ENCODE measurements at regions not wholly inside any gene's neighbourhood (a gene's known extent, or its start where the extent isn't known, plus 50 kb on each side); places are given as distances from the start of the nearest gene placed in this dataset.
A peak's percentile ranks its signal among the peaks of the same experiment; 100 is the strongest.

DNA sequence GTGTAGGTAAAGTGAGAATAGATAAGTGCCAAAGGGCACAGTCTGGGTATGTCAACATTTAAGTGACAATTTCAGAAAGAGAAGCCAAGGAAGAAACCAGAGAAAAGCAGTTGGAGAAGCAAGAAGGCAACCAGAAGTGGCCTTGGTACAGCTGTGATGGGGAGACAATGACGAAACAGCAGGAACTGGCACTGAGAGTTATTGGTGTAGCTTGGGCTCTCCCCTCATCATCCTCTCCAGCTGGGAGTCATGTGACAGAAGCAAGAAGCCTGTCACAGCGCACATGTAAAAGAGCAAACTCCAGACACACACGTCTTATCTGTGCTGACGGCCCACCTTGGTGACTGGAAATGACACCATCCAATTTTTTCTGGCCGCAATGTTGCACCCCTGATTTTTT is 203.3 kb upstream of the NUDT4 start:
- H3K4me1 Mint-ChIP-seq (ENCODE audit: low read depth) = peaks cover 11% of the 10 kb centered on the region
- no peak overlapping the region for H3K4me3 Mint-ChIP-seq (ENCODE audit: low read depth)
- H3K27me3 Mint-ChIP-seq = no peaks in the 10 kb centered on the region
- H3K36me3 Mint-ChIP-seq (ENCODE audit: insufficient read depth) = peaks cover 6% of the 10 kb centered on the region
- no peak for DNase-seq (ENCODE audit: low spot score, unreplicated experiment)
- H3K27ac Mint-ChIP-seq = no peak overlapping the region
- H3K9me3 Mint-ChIP-seq (ENCODE audit: low read depth) = peaks cover 10% of the 10 kb centered on the region
- TF ChIP-seq, protein P1, sequence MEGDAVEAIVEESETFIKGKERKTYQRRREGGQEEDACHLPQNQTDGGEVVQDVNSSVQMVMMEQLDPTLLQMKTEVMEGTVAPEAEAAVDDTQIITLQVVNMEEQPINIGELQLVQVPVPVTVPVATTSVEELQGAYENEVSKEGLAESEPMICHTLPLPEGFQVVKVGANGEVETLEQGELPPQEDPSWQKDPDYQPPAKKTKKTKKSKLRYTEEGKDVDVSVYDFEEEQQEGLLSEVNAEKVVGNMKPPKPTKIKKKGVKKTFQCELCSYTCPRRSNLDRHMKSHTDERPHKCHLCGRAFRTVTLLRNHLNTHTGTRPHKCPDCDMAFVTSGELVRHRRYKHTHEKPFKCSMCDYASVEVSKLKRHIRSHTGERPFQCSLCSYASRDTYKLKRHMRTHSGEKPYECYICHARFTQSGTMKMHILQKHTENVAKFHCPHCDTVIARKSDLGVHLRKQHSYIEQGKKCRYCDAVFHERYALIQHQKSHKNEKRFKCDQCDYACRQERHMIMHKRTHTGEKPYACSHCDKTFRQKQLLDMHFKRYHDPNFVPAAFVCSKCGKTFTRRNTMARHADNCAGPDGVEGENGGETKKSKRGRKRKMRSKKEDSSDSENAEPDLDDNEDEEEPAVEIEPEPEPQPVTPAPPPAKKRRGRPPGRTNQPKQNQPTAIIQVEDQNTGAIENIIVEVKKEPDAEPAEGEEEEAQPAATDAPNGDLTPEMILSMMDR (IDR thresholded peaks at IDR 0.05; ENCODE audit: unreplicated experiment) = no peak

DNA sequence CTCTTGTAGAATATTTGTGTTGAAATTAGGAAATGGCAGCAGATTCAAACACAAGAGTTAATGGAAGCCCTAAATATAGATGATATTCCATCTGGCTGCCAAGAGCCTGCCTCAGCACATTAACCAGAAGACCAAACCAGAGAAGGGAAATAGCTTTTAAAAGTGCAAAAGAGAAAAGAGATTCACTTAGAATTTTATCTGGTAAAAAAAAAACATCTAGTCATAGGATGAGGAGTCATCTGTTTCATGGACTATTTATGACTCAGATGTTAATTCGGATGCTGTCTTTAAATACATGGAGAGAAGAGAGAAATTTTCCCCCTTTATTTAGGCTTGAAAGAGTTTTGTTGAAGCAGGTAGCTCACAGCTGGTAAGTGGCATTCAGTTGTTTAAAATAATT is 201.6 kb upstream of the NUDT4 start:
- no peak overlapping the region for H3K27ac Mint-ChIP-seq
- H3K9me3 Mint-ChIP-seq (ENCODE audit: low read depth) = peaks cover 13% of the 10 kb centered on the region
- H3K4me1 Mint-ChIP-seq (ENCODE audit: low read depth) = peaks cover 11% of the 10 kb centered on the region
- DNase-seq (ENCODE audit: low spot score, unreplicated experiment) = no peak
- H3K36me3 Mint-ChIP-seq (ENCODE audit: insufficient read depth) = peaks cover 6% of the 10 kb centered on the region
- H3K27me3 Mint-ChIP-seq = no peaks in the 10 kb centered on the region
- no peak overlapping the region for H3K4me3 Mint-ChIP-seq (ENCODE audit: low read depth)
- TF ChIP-seq, protein P1 (IDR thresholded peaks at IDR 0.05; ENCODE audit: unreplicated experiment) = no peak

DNA sequence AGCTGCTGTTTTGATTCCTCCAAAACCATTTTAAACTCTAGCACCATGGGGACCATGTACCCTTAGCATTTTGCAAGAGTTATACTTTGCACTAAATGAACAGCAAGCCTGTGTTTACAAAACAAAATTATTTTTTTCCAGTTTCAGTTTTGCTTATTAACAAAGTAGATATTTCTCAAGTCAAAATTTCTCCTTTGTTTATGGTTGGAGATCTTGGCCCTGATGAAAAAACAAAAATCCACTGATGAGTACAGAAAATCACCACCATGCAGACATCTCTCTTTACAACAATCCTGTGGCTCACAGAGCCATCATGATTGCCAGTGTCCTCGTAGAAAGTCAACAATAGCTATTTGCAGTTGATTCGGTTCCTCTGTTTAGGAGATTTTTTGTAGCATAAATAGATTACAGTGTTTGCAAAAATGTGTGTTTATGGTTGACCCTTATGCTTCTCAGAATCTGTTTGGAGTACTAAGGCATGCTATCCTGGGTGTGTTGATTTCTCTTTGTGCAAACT is 201.1 kb upstream of the NUDT4 start:
- Mint-ChIP-seq H3K9me3 (ENCODE audit: low read depth) (peaks cover 13% of the 10 kb centered on the region), H3K4me3 (ENCODE audit: low read depth) (no peak overlapping the region), H3K36me3 (ENCODE audit: insufficient read depth) (peaks cover 6% of the 10 kb centered on the region), H3K27ac (no peak overlapping the region), H3K4me1 (ENCODE audit: low read depth) (peaks cover 11% of the 10 kb centered on the region), H3K27me3 (no peaks in the 10 kb centered on the region)
- no peak for DNase-seq (ENCODE audit: low spot score, unreplicated experiment)
- TF ChIP-seq, protein P1 (IDR thresholded peaks at IDR 0.05; ENCODE audit: unreplicated experiment) = no peak

DNA sequence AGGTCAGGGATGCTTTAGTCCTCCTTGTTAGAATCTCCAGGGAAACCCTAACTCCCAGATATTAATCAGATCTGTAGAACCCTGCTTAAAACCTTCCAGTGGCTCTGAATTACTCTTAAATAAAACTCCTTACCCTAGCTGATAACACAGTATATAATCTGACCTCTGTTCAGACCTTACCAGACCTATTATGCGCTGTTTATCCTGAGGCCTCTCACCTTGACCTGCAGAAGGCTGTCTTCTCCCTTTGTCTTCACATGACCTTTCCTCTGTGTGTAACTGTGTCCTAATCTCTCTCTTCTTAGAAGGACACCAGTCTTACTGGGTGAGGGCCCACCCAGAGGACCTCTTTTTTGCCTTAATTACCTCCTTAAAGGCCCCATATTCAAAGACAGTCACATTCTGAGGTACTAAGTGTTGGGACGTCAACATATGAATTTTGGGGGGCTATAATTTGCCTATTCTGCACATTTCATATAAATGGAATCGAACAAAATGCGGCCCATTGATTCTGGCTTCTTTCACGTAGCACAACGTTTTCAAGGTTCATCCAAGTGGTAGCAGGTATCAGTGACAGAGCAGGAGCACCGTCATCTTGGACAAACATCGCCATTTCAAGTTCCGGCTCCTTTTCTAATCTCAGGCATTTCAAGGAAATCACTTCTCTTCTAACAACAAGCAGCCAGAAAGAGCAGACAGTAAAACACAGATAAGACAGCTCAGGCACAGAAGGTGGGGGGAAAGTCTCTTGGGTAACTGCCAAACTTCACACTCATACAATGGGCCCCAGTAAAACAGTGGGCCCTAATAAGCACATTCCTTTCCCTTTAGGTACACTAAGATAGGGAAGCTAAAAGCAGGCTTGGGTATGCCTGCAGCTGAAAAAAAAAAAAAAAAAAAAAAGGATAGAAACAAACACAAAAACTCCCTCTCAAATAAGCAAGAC is 200.2 kb upstream of the NUDT4 start:
- Mint-ChIP-seq H3K9me3 (ENCODE audit: low read depth) (peaks cover 13% of the 10 kb centered on the region), H3K27ac (peak overlapping the region; percentile 81)

DNA sequence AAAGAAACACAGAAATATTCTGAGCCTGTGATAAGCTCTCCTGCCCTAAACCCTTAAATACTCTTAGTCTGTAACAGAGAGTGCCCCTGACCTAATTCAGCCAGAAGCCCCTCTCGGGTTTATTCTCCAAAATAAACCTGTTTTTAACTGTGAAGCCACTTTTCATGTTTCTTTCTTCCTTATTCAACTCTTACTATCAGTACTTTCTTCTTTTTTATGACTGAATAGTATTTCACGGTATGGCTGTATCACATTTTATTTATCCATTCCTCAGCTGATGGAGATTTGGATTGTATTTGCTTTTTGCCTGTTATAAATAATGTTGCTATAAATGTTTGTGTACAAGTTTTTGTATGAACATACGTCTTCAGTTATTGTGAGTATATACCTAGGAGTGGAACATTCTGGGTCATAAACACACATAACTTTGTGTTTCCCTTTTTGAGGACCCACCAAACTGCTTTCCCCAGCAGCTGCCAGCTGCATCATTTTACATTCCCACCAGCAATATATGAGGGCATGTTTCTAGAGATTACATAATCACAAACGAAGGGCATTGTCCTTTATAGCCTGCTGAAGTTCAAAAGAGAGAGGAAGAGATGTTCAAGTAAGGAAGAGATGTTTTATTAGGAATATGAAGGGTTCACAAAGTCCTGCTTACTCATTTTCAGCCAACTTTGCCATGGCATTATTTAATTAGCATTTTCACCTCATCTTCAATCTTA is 199.4 kb upstream of the NUDT4 start:
- Mint-ChIP-seq H3K4me1 (ENCODE audit: low read depth) (peaks cover 11% of the 10 kb centered on the region), H3K9me3 (ENCODE audit: low read depth) (peaks cover 13% of the 10 kb centered on the region), H3K36me3 (ENCODE audit: insufficient read depth) (peaks cover 6% of the 10 kb centered on the region), H3K4me3 (ENCODE audit: low read depth) (no peak overlapping the region), H3K27me3 (no peaks in the 10 kb centered on the region), H3K27ac (peak overlapping the region; percentile 81)
- DNase-seq (ENCODE audit: low spot score, unreplicated experiment) = no peak
- TF ChIP-seq, protein P1 (IDR thresholded peaks at IDR 0.05; ENCODE audit: unreplicated experiment) = no peak

More for the DNA sequence above, 200.2 kb upstream of the NUDT4 start:
- peaks cover 6% of the 10 kb centered on the region for H3K36me3 Mint-ChIP-seq (ENCODE audit: insufficient read depth)
- no peak overlapping the region for H3K4me3 Mint-ChIP-seq (ENCODE audit: low read depth)
- no peaks in the 10 kb centered on the region for H3K27me3 Mint-ChIP-seq
- TF ChIP-seq, protein P1 (IDR thresholded peaks at IDR 0.05; ENCODE audit: unreplicated experiment) = no peak
- H3K4me1 Mint-ChIP-seq (ENCODE audit: low read depth) = peaks cover 11% of the 10 kb centered on the region
- no peak for DNase-seq (ENCODE audit: low spot score, unreplicated experiment)

Data from progenitor cell of endocrine pancreas (in vitro differentiated cells).